MCF 10A (cell line): ENCODE measurements at regions not wholly inside any gene's neighbourhood (a gene's known extent, or its start where the extent isn't known, plus 50 kb on each side); places are given as distances from the start of the nearest gene placed in this dataset.

ENCODE experiments used
- BruUV-seq: library from RNA; stranded (reverse); fragments of 400-500 nt; replicated peaks from 2 replicates; lab custom pipeline; 2021; lab: Mats Ljungman, UMichigan
- CTCF ChIA-PET: fragments of 300-600 bp; sonication (Branson Sonifier 250); formaldehyde crosslinking; extraction: SDS; loops from one replicate; lab custom pipeline; 2021; ENCODE audit warnings: antibody characterized with exemption, inconsistent platforms; lab: Yijun Ruan, JAX
- POLR2A ChIA-PET: fragments of 300-600, 350-650 bp; sonication (Branson Sonifier 250); formaldehyde crosslinking; extraction: SDS; loops from one replicate; lab custom pipeline; 2020; ENCODE audit warnings: antibody characterized with exemption, inconsistent platforms; lab: Yijun Ruan, JAX
- DNase-seq: peaks from one replicate; pipeline ENCODE4 v3.0.0-alpha.2; 2018; ENCODE audit not compliant: unreplicated experiment
- H3K27ac Mint-ChIP-seq: one replicate; pipeline ENCODE4 v1.8.0; 2022; ENCODE audit warnings: mild to moderate bottlenecking, low read depth, mixed read lengths; ENCODE audit not compliant: unreplicated experiment
- H3K27me3 Mint-ChIP-seq: one replicate; pipeline ENCODE4 v1.8.0; 2022; ENCODE audit warnings: mixed read lengths; ENCODE audit not compliant: insufficient read depth, unreplicated experiment
- H3K36me3 Mint-ChIP-seq: one replicate; pipeline ENCODE4 v1.8.0; 2022; ENCODE audit warnings: mild to moderate bottlenecking, moderate library complexity, mixed read lengths; ENCODE audit not compliant: insufficient read depth, unreplicated experiment
- H3K4me1 Mint-ChIP-seq: one replicate; pipeline ENCODE4 v1.8.0; 2022; ENCODE audit warnings: mixed read lengths; ENCODE audit not compliant: insufficient read depth, unreplicated experiment
- H3K4me3 Mint-ChIP-seq: one replicate; pipeline ENCODE4 v1.8.0; 2022; ENCODE audit warnings: mild to moderate bottlenecking, moderate library complexity, mixed read lengths; ENCODE audit not compliant: unreplicated experiment
- H3K9me3 Mint-ChIP-seq: one replicate; pipeline ENCODE4 v1.8.0; 2022; ENCODE audit warnings: mixed read lengths; ENCODE audit not compliant: unreplicated experiment
- CTCF ChIP-seq: fragments of 200-600 bp; IDR thresholded peaks from one replicate; pipeline ENCODE4 v1.8.0; 2022; ENCODE audit warnings: antibody characterized with exemption, mild to moderate bottlenecking; ENCODE audit not compliant: unreplicated experiment
- intact Hi-C: fragments of 100-400 bp; cut with micrococcal nuclease; formaldehyde crosslinking; loops from 2 replicates; pipeline ENCODE4 v1.14.1; 2022

- no TSS peak for BruUV-seq
- TF ChIP-seq CTCF, result no peak
- H3K9me3 Mint-ChIP-seq, result no peaks in the 10 kb centered on the region
- intact Hi-C loops, result no loop called here
- ChIA-PET POLR2A (no interaction called here), CTCF (no interaction called here)
- H3K36me3 Mint-ChIP-seq, result no peaks in the 10 kb centered on the region
- peaks cover 7% of the 10 kb centered on the region for H3K4me1 Mint-ChIP-seq
- no peak overlapping the region for H3K27ac Mint-ChIP-seq
- no peak for DNase-seq
- no peaks in the 10 kb centered on the region for H3K27me3 Mint-ChIP-seq
- no peak overlapping the region for H3K4me3 Mint-ChIP-seq
These were observed 129.3 kb downstream of the LNPK start for GRCh38 chr2:175872721-175873120.

- DNase-seq, result no peak
- no TSS peak for BruUV-seq
- no peaks in the 10 kb centered on the region for H3K9me3 Mint-ChIP-seq
- CTCF ChIA-PET, result interaction anchor here (0.5 kb wide), 1 partner anchor 1532 kb away, joined by 4 read pairs; no protein-coding TSS in a partner anchor
- H3K27ac Mint-ChIP-seq, result no peak overlapping the region
- POLR2A ChIA-PET, result no interaction called here
- H3K4me1 Mint-ChIP-seq, result peaks cover 7% of the 10 kb centered on the region
- no peaks in the 10 kb centered on the region for H3K27me3 Mint-ChIP-seq
- TF ChIP-seq CTCF, result no peak
- intact Hi-C loops, result no loop called here
- no peaks in the 10 kb centered on the region for H3K36me3 Mint-ChIP-seq
- no peak overlapping the region for H3K4me3 Mint-ChIP-seq
These were observed 130.1 kb downstream of the LNPK start for GRCh38 chr2:175872005-175872348.

GRCh38 chr2:175871331-175872004 is 130.6 kb downstream of the LNPK start:
- Mint-ChIP-seq H3K4me1 (peaks cover 7% of the 10 kb centered on the region), H3K27me3 (no peaks in the 10 kb centered on the region), H3K9me3 (no peaks in the 10 kb centered on the region), H3K36me3 (no peaks in the 10 kb centered on the region), H3K27ac (no peak overlapping the region), H3K4me3 (no peak overlapping the region)
- TF ChIP-seq CTCF, result no peak
- BruUV-seq, result no TSS peak
- POLR2A ChIA-PET, result no interaction called here
- no peak for DNase-seq
- CTCF ChIA-PET, result interaction anchor here (0.6 kb wide), 1 partner anchor 187 kb away, joined by 3 read pairs; no protein-coding TSS in a partner anchor
- intact Hi-C loops, result no loop called here

GRCh38 chr2:175865716-175866115 is 136.4 kb downstream of the LNPK start:
- POLR2A ChIA-PET, result interaction anchor here (1.8 kb wide), 1 partner anchor 10 kb away, joined by 4 read pairs; no protein-coding TSS in a partner anchor
- BruUV-seq, result no TSS peak
- Mint-ChIP-seq H3K4me3 (no peak overlapping the region), H3K36me3 (no peaks in the 10 kb centered on the region), H3K27me3 (peaks cover 9% of the 10 kb centered on the region), H3K4me1 (no peaks in the 10 kb centered on the region), H3K9me3 (no peaks in the 10 kb centered on the region), H3K27ac (no peak overlapping the region)
- intact Hi-C loops, result no loop called here
- no peak for TF ChIP-seq CTCF
- DNase-seq, result no peak
- CTCF ChIA-PET, result no interaction called here
